Endothelial cell of hepatic sinusoid (primary cell): ENCODE measurements at regions not wholly inside any gene's neighbourhood (a gene's known extent, or its start where the extent isn't known, plus 50 kb on each side); places are given as distances from the start of the nearest gene placed in this dataset.
"Not testable (repeated sequence)": the region's sequence is repeated elsewhere in the genome, so short reads cannot be mapped to it uniquely, and the experiment has no call there.

Source experiments
- in situ Hi-C: cut with HindIII; loops from 2 replicates; pipeline ENCODE4 v1.10.0; 2017; ENCODE audit warnings: low sequenced_read_pairs

DNA sequence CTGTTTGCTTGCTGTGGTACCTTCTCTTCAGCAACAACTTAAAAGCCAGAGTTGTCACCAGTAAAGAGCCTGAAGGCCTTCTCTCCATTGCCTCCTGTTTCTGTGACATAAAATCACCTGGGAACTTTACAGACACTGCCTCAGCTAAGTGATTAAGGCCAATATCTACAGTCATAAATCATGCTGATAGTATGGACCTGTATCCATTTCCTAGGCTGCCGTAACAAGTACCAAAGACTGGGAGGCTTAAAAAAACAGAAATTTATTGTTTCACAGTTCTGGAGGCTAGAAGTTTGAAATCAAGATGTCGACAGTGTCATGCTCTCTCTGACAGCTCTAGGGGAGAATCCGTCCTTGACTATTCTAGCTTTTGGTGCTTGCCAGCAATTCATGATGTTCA is 108.4 kb upstream of the UNC5B start:
- in situ Hi-C loops: no loop called here

DNA sequence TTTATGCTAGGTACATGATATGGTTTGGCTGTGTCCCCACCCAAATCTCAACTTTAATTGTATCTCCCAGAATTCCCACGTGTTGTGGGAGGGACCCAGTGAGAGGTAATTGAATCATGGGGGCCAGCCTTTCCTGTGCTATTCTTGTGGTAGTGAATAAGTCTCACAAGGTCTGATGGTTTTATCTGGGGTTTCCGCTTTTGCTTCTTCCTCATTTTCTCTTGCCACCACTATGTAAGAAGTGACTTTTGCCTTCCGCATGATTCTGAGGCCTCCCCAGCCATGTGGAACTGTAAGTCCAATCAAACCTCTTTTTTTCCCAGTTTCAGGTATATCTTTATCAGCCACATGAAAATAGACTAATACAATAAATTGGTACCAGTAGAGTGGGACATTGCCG is 106.2 kb upstream of the UNC5B start:
- in situ Hi-C loops: not testable (repeated sequence)

DNA sequence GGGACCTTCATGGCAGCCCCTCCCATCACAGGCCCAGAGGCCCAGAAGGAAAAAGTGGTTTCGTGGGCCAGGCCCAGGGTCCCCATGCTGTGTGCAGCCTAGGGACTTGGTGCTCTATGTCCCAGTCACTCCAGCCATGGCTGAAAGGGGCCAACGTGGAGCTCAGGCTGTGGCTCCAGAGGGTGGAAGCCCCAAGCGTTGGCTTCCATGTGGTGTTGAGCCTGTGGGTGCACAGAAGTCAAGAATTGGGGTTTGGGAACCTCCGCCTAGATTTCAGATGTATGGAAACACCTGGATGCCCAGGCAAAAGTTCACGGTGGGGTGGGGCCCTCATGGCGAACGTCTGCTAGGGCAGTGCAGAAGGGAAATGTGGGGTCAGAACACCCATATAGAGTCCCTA is 105.3 kb upstream of the UNC5B start:
- in situ Hi-C loops: not testable (repeated sequence)

GRCh38 chr10:71108042-71108441 is 104.3 kb upstream of the UNC5B start:
- in situ Hi-C loops: not testable (repeated sequence)

GRCh38 chr10:71112138-71112785 is 100.1 kb upstream of the UNC5B start:
- in situ Hi-C loops: no loop called here

DNA sequence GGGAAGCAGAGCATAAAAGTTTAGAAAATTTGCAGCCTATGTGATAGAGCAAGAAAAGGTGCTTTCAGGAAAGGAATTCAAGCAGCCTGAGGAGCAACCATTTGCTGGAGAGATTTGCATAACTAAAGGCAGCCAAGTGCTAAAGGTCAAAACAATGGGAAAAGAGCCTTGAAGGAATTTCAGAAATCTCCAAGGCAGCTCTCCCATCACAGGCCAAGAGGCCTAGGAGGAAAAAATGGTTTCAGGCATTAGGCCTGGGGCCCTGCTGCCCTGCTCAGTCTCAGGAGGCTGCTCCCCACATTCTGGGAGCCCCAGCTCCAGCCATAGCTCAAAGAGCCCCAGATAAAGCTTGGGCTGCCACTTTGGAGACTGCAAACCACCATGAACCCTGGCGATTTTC is 95.9 kb upstream of the UNC5B start:
- in situ Hi-C loops: no loop called here

- in situ Hi-C loops: not testable (repeated sequence)
These were observed 94.8 kb upstream of the UNC5B start for GRCh38 chr10:71117589-71117988.

GRCh38 chr10:71123023-71123422 is 89.3 kb upstream of the UNC5B start:
- in situ Hi-C loops: no loop called here

DNA sequence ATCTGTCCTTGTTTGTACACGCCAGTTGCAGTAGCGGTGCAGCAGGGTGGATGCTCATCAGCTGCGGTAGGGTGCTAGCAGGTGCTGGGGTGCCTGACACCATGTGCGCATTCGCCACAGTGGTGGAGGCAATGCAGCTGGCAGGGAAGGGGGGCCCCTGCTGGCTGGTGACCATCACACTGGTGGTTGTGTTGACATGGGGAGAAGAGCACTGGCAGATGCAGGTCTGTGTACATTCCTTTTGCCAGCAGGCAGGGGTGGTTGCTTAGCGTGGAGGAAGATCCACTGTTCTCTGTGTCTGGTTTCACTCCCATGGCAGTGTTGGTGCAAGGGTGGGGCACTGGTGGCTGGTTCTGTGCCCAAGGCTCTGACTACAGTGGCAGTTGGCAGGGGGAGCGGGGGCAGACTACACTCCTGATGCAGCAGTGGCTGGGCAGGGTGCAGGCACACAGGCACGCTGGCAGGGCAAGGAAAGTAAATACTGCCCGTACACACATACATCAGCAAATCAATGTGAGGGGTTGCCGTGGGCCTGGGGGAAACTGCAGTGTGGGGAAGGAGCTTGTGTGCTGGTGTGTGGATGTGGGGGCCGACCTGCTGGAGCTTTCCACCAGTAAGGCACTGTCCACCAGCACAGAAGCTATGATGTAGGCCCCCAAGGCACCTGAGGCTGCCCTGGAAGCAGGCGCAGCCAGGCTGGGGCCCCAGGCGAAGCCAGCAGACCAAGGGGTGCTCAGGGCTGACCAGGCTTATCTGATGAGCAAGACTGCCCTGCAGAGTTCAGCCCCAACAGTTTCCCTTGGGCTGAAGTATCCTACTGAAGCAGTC is 87.2 kb upstream of the UNC5B start:
- in situ Hi-C loops: no loop called here

- in situ Hi-C loops: no loop called here
These were observed 86.6 kb upstream of the UNC5B start for GRCh38 chr10:71125749-71126107.

DNA sequence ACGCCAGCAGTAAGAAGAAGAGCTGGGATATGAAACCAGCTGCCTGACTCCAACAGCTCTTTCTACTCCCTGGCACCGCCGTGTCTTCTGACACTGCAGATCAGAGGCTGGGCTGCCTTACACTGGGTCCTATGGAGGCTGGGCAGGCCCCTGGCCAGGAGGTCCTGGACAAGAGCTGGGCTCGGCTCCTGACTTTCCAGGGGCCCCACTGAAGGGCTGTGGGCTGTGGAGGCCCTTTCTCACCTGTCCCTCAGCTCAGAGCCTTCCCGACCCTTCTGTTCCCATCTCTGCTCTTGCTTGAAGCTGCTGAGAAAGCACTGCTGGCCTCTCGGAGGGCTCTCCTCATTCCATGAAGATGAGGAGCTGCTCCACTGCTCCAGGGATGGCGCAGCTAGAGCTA is 85.9 kb upstream of the UNC5B start:
- in situ Hi-C loops: no loop called here

DNA sequence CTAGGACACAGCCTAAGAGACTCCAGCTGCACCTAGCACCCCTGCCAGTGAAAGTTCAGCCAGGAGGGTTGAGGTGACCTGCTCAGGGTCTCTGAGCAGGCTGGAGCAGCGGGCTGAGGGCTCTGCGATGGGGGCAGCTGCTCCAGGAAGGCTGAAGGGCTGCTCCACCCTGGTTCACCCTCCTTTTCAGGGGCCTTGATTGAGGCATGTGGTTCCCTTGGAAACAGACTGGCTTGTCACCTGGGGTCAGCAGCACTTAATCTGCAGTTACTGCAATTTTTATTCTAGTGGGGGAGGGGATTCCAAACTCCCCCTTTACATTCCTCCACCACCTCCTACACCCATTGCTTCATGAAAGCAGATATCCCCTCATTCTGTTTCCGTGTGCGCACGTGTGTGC is 85.3 kb upstream of the UNC5B start:
- in situ Hi-C loops: no loop called here

DNA sequence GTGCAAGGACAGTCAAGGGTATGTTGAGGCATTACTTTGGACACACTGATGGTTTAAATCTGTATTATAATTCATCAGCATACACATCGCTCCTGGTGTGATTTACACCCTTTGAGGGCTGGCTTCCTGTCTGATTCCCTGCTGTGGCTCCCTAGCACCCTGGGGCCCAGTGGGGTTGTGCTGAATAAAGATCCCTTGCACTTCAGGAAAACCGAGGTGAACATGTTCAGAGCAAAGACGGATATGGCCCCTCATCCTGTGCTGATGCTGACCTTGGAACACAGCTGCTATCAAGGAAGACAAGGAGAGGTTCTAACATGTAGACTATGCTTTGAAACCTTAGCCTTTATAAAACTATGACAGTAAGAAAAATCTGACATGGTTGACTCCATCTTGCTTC is 84.6 kb upstream of the UNC5B start:
- in situ Hi-C loops: no loop called here

- in situ Hi-C loops: no loop called here
These were observed 83.9 kb upstream of the UNC5B start for GRCh38 chr10:71128311-71128980.

DNA sequence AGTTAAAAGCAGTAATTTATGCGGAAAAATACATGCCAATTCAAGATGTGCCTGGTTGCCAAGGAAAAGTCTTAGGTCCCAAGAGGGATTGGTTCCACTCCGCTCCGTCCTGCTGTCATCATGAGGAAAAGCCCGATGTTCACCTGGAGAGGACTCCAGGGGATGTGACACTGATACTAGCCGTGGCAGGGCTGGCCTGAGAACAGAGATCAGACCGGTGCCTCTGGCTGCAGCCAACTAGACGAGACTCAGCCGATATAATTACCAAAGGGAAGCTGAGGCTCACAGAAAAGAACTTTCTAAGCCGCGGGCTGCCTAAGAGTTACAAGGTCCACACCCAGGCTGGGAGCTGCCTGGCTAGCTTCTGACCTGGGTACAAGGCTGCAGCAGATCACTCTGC is 81.3 kb upstream of the UNC5B start:
- in situ Hi-C loops: no loop called here

DNA sequence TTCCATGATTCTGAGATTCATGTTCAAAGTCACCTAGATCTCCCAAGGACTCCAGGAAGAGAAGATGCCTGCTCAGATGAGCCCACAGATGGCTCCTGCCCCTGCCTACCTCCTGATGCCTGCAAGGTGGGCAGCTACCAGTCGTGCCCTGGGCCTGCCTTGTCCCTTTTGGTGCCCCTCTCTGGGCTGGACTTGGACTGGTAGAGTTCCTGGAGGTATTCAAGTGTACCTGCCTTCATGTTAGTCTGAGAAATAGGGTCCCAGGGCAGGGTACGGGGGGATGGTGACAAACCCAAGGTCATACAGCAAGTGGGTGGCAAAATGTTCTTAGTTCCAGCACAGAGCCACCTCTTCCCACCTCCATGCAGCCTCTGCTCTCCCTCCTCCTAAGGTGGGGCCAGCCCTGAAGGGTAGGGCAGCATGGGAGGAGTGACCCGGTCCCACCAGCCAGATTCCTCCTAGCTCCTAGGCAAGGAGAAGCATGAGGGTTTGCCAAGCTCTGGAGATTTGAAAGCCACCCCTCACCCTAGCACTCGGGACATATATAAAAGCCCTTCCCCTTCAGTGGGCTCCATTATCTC is 80.8 kb upstream of the UNC5B start:
- in situ Hi-C loops: no loop called here

DNA sequence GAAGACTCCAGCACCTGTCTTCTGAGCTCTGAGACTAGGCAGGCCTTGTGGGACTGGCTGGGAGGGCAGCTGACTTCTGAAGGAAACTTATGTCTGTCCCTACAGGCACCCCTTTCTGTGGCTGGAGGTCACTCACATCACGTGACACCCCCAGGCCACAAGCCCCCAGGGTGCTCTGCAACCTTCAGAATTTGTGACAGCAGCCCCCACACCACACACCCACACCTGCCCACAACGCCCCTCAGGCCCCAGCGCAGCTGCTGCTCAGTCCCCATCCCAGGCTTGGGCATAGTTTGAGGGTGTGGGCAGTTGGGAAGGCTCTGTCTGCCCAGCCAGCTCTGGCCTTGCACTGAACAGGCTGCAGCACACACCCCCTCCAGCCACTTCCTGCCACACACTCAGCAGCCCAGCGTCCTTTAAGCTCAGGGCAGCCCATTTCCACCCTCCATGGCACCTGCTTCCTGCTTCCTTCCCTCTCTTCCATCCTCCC is 80.0 kb upstream of the UNC5B start:
- in situ Hi-C loops: no loop called here

GRCh38 chr10:71133710-71134686 is 78.4 kb upstream of the UNC5B start:
- in situ Hi-C loops: no loop called here

- in situ Hi-C loops: no loop called here
These were observed 77.6 kb upstream of the UNC5B start for GRCh38 chr10:71134732-71135211.

GRCh38 chr10:71135236-71135635 is 77.1 kb upstream of the UNC5B start:
- in situ Hi-C loops: no loop called here
